K562 (cell line): ENCODE measurements at regions not wholly inside any gene's neighbourhood (a gene's known extent, or its start where the extent isn't known, plus 50 kb on each side); places are given as distances from the start of the nearest gene placed in this dataset.
A peak's percentile ranks its signal among the peaks of the same experiment; 100 is the strongest.

ENCODE experiments used
- BCL6 ChIP-seq: fragments of 250-450 bp; sonication (Bioruptor Pico); IDR thresholded peaks from 2 replicates; pipeline ENCODE4 v1.4.0; 2020
- CREB1 ChIP-seq, 2 experiments: sonication (generic) in 1 of 2; formaldehyde crosslinking in 1 of 2; IDR thresholded peaks; 2 replicates each; pipeline versions ENCODE4 v1.6.1 to v1.8.0; 2012 to 2022; ENCODE audit warnings: inconsistent platforms in 1 of 2, mild to moderate bottlenecking in 1 of 2, missing genetic modification reagents in 1 of 2, moderate library complexity in 1 of 2
- CREM ChIP-seq: IDR thresholded peaks from 2 replicates; pipeline ENCODE4 v1.6.1; 2014; ENCODE audit warnings: antibody characterized with exemption, low read depth
- EP400 ChIP-seq: fragments of 450-650 bp; IDR thresholded peaks from 2 replicates; pipeline ENCODE4 v1.6.1; 2017; ENCODE audit warnings: antibody characterized with exemption, mild to moderate bottlenecking, moderate library complexity
- GTF2F1 ChIP-seq: IDR thresholded peaks from 2 replicates; pipeline ENCODE4 v1.6.1; 2011; ENCODE audit warnings: low read depth, low read length, improper control_type of control experiment
- HDAC8 ChIP-seq: fragments of 450-650 bp; IDR thresholded peaks from 2 replicates; pipeline ENCODE4 v1.6.1; 2016; ENCODE audit warnings: mild to moderate bottlenecking, missing genetic modification characterization, moderate library complexity, missing compliant biosample characterization
- HOXB6 ChIP-seq: fragments of 250-450 bp; sonication (Bioruptor Pico); IDR thresholded peaks from 2 replicates; pipeline ENCODE4 v1.5.1; 2022; ENCODE audit warnings: mild to moderate bottlenecking, borderline replicate concordance
- NCOA2 ChIP-seq, 2 experiments: fragments of 450-650 bp; IDR thresholded peaks; 2 replicates each; pipeline ENCODE4 v1.6.1; 2018; ENCODE audit warnings: mild to moderate bottlenecking in 2 of 2, moderate library complexity in 1 of 2; ENCODE audit not compliant: partially characterized antibody in 2 of 2
- NR1H2 ChIP-seq: sonication (generic); formaldehyde crosslinking; IDR thresholded peaks from 2 replicates; pipeline ENCODE4 v1.4.0; 2020; ENCODE audit warnings: mild to moderate bottlenecking, missing genetic modification reagents
- TAF1 ChIP-seq: IDR thresholded peaks from 2 replicates; pipeline ENCODE4 v1.6.1; 2011; ENCODE audit warnings: mild to moderate bottlenecking, low read length, moderate library complexity; ENCODE audit not compliant: insufficient read depth, control insufficient read depth, severe bottlenecking; ENCODE audit errors: extremely low read depth
- TBP ChIP-seq: optimal IDR thresholded peaks from 2 replicates; pipeline ENCODE3; 2011; ENCODE audit warnings: low read depth, low read length, improper control_type of control experiment
- YBX1 ChIP-seq: fragments of 450-650 bp; IDR thresholded peaks from 2 replicates; pipeline ENCODE4 v1.7.1; 2016; ENCODE audit warnings: mild to moderate bottlenecking
- ZNF274 ChIP-seq: IDR thresholded peaks from 2 replicates; pipeline ENCODE4 v1.6.1; 2011; ENCODE audit warnings: low read depth, mild to moderate bottlenecking, low read length, moderate library complexity, borderline replicate concordance
- ZNF431 ChIP-seq: sonication (generic); formaldehyde crosslinking; IDR thresholded peaks from 2 replicates; pipeline ENCODE4 v1.8.0; 2022; ENCODE audit warnings: mild to moderate bottlenecking, missing genetic modification reagents
- ZNF444 ChIP-seq: fragments of 250-450 bp; sonication (Bioruptor Pico); IDR thresholded peaks from 2 replicates; pipeline ENCODE4 v1.4.0; 2020; ENCODE audit warnings: mild to moderate bottlenecking, moderate library complexity
- ZNF785 ChIP-seq: fragments of 250-450 bp; sonication (Bioruptor Pico); IDR thresholded peaks from 2 replicates; pipeline ENCODE4 v1.4.0; 2020; ENCODE audit warnings: mild to moderate bottlenecking
- TF ChIP-seq, protein P1 (sequence below): sonication (generic); formaldehyde crosslinking; IDR thresholded peaks from 2 replicates; pipeline ENCODE4 v1.8.0; 2022; ENCODE audit warnings: mild to moderate bottlenecking, missing genetic modification reagents
- TF ChIP-seq, protein P2 (sequence below): fragments of 450-650 bp; IDR thresholded peaks from 2 replicates; pipeline ENCODE4 v1.6.1; 2016; ENCODE audit warnings: missing biosample characterization, missing genetic modification characterization
- TF ChIP-seq, protein P3 (sequence below): sonication (generic); IDR thresholded peaks from 2 replicates; pipeline ENCODE4 v1.6.1; 2016
- TF ChIP-seq, protein P4 (sequence below): fragments of 250-450 bp; sonication (Bioruptor Pico); IDR thresholded peaks from 2 replicates; pipeline ENCODE4 v1.8.0; 2022; ENCODE audit warnings: moderate library complexity, mild to moderate bottlenecking, inconsistent platforms

GRCh38 chr15:95684693-95685115 lies 645.8 kb upstream of the NR2F2 start (continued):
- TF ChIP-seq, protein P1, sequence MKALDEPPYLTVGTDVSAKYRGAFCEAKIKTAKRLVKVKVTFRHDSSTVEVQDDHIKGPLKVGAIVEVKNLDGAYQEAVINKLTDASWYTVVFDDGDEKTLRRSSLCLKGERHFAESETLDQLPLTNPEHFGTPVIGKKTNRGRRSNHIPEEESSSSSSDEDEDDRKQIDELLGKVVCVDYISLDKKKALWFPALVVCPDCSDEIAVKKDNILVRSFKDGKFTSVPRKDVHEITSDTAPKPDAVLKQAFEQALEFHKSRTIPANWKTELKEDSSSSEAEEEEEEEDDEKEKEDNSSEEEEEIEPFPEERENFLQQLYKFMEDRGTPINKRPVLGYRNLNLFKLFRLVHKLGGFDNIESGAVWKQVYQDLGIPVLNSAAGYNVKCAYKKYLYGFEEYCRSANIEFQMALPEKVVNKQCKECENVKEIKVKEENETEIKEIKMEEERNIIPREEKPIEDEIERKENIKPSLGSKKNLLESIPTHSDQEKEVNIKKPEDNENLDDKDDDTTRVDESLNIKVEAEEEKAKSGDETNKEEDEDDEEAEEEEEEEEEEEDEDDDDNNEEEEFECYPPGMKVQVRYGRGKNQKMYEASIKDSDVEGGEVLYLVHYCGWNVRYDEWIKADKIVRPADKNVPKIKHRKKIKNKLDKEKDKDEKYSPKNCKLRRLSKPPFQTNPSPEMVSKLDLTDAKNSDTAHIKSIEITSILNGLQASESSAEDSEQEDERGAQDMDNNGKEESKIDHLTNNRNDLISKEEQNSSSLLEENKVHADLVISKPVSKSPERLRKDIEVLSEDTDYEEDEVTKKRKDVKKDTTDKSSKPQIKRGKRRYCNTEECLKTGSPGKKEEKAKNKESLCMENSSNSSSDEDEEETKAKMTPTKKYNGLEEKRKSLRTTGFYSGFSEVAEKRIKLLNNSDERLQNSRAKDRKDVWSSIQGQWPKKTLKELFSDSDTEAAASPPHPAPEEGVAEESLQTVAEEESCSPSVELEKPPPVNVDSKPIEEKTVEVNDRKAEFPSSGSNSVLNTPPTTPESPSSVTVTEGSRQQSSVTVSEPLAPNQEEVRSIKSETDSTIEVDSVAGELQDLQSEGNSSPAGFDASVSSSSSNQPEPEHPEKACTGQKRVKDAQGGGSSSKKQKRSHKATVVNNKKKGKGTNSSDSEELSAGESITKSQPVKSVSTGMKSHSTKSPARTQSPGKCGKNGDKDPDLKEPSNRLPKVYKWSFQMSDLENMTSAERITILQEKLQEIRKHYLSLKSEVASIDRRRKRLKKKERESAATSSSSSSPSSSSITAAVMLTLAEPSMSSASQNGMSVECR (CRISPR knock-in tag) = no peak
- TF ChIP-seq, protein P2, sequence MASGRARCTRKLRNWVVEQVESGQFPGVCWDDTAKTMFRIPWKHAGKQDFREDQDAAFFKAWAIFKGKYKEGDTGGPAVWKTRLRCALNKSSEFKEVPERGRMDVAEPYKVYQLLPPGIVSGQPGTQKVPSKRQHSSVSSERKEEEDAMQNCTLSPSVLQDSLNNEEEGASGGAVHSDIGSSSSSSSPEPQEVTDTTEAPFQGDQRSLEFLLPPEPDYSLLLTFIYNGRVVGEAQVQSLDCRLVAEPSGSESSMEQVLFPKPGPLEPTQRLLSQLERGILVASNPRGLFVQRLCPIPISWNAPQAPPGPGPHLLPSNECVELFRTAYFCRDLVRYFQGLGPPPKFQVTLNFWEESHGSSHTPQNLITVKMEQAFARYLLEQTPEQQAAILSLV (tag) = no peak
- peak in 1 of 2 experiments; percentile 38 for TF ChIP-seq NCOA2 (IDR thresholded peaks at IDR 0.05; ENCODE audit: partially characterized antibody in 2 of 2)
- TF ChIP-seq, protein P3, sequence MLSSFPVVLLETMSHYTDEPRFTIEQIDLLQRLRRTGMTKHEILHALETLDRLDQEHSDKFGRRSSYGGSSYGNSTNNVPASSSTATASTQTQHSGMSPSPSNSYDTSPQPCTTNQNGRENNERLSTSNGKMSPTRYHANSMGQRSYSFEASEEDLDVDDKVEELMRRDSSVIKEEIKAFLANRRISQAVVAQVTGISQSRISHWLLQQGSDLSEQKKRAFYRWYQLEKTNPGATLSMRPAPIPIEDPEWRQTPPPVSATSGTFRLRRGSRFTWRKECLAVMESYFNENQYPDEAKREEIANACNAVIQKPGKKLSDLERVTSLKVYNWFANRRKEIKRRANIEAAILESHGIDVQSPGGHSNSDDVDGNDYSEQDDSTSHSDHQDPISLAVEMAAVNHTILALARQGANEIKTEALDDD = peak; percentile 92
- TF ChIP-seq CREM = peak; percentile 38; the same call in 1 of the 2 replicates
- peak; percentile 58 for TF ChIP-seq EP400
- no peak for TF ChIP-seq ZNF274
- TF ChIP-seq BCL6 (CRISPR knock-in tag) = no peak
- TF ChIP-seq, protein P4, sequence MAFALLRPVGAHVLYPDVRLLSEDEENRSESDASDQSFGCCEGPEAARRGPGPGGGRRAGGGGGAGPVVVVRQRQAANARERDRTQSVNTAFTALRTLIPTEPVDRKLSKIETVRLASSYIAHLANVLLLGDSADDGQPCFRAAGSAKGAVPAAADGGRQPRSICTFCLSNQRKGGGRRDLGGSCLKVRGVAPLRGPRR = no peak
- peak; percentile 27; the same call in 1 of the 2 replicates for TF ChIP-seq CREB1 (IDR thresholded peaks at IDR 0.05)
- TF ChIP-seq CREB1 (CRISPR knock-in tag; IDR thresholded peaks at IDR 0.05) = no peak
- no peak for TF ChIP-seq TAF1
- no peak for TF ChIP-seq HOXB6
- TF ChIP-seq GTF2F1 = no peak
- no peak for TF ChIP-seq ZNF785 (CRISPR knock-in tag)
- no peak for TF ChIP-seq TBP
- no peak for TF ChIP-seq NR1H2 (CRISPR knock-in tag)
- TF ChIP-seq YBX1 = no peak
- no peak for TF ChIP-seq ZNF431 (CRISPR knock-in tag)
- TF ChIP-seq ZNF444 (CRISPR knock-in tag) = no peak
- no peak for TF ChIP-seq HDAC8
